K562 (cell line): ENCODE measurements at regions not wholly inside any gene's neighbourhood (a gene's known extent, or its start where the extent isn't known, plus 50 kb on each side); places are given as distances from the start of the nearest gene placed in this dataset.

Source experiments
- ARID1B ChIP-seq: fragments of 450-650 bp; IDR thresholded peaks from 2 replicates; pipeline ENCODE4 v1.6.1; 2016; ENCODE audit warnings: antibody characterized with exemption, mild to moderate bottlenecking, inconsistent platforms
- CBFA2T2 ChIP-seq: fragments of 450-650 bp; conservative IDR thresholded peaks from 2 replicates; pipeline ENCODE4 v1.6.1; 2017; ENCODE audit warnings: mild to moderate bottlenecking
- CEBPB ChIP-seq: fragments of 450-650 bp; IDR thresholded peaks from 2 replicates; pipeline ENCODE4 v1.6.1; 2016; ENCODE audit warnings: missing genetic modification characterization, missing compliant biosample characterization
- FOXA1 ChIP-seq: fragments of 450-650 bp; IDR thresholded peaks from 2 replicates; pipeline ENCODE4 v1.6.1; 2016; ENCODE audit warnings: mild to moderate bottlenecking, borderline replicate concordance
- GTF2F1 ChIP-seq: IDR thresholded peaks from 2 replicates; pipeline ENCODE4 v1.6.1; 2011; ENCODE audit warnings: low read depth, low read length, improper control_type of control experiment
- HCFC1 ChIP-seq: IDR thresholded peaks from 2 replicates; pipeline ENCODE4 v1.6.1; 2012; ENCODE audit warnings: low read depth, low read length, improper control_type of control experiment
- POLR2AphosphoS5 ChIP-seq: IDR thresholded peaks from 2 replicates; pipeline ENCODE4 v1.6.1; 2011; ENCODE audit warnings: mild to moderate bottlenecking, low read depth, low read length, moderate library complexity; ENCODE audit not compliant: control insufficient read depth, insufficient read depth
- ZNF311 ChIP-seq: fragments of 250-450 bp; sonication (Bioruptor Pico); IDR thresholded peaks from 2 replicates; pipeline ENCODE4 v1.4.0; 2020; ENCODE audit warnings: mild to moderate bottlenecking, moderate library complexity
- TF ChIP-seq, protein P1 (sequence below), 3 experiments: IDR thresholded peaks in 2 of 3; conservative IDR thresholded peaks in 1 of 3; 2 replicates each; pipeline ENCODE4 v1.5.1; 2011 to 2012; ENCODE audit warnings: low read length in 3 of 3, mild to moderate bottlenecking in 3 of 3, control low read depth in 2 of 3, improper control_type of control experiment in 1 of 3, inconsistent platforms in 1 of 3, low read depth in 1 of 3, mixed read lengths in 1 of 3, moderate library complexity in 1 of 3; ENCODE audit not compliant: insufficient read depth in 2 of 3

GRCh38 chr10:35938160-35938559, 296.1 kb upstream of the FZD8 start:
- TF ChIP-seq CEBPB (tag) (no peak), POLR2AphosphoS5 (no peak), ARID1B (no peak), CBFA2T2 (no peak), HCFC1 (no peak), ZNF311 (CRISPR knock-in tag) (no peak), FOXA1 (no peak), GTF2F1 (no peak)
- TF ChIP-seq, protein P1, sequence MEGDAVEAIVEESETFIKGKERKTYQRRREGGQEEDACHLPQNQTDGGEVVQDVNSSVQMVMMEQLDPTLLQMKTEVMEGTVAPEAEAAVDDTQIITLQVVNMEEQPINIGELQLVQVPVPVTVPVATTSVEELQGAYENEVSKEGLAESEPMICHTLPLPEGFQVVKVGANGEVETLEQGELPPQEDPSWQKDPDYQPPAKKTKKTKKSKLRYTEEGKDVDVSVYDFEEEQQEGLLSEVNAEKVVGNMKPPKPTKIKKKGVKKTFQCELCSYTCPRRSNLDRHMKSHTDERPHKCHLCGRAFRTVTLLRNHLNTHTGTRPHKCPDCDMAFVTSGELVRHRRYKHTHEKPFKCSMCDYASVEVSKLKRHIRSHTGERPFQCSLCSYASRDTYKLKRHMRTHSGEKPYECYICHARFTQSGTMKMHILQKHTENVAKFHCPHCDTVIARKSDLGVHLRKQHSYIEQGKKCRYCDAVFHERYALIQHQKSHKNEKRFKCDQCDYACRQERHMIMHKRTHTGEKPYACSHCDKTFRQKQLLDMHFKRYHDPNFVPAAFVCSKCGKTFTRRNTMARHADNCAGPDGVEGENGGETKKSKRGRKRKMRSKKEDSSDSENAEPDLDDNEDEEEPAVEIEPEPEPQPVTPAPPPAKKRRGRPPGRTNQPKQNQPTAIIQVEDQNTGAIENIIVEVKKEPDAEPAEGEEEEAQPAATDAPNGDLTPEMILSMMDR (IDR thresholded peaks at IDR 0.05 in 2 of 3, conservative IDR thresholded peaks at IDR 0.05 in 1 of 3; ENCODE audit: insufficient read depth in 2 of 3, low read depth in 1 of 3, low read length in 3 of 3): no peak
